ENCODE measurements at regions not wholly inside any gene's neighbourhood (a gene's known extent, or its start where the extent isn't known, plus 50 kb on each side); places are given as distances from the start of the nearest gene placed in this dataset.

GRCh38 chr5:136526021-136526420 is 160.7 kb upstream of the TRPC7 start:
- no peak for DNase-seq (ENCODE audit: low read depth)
- TF ChIP-seq CTCF (IDR thresholded peaks at IDR 0.05; ENCODE audit: low read depth, low read length) (no peak), POLR2A (IDR thresholded peaks at IDR 0.05; ENCODE audit: extremely low read depth, insufficient read length) (no peak), MYC (IDR thresholded peaks at IDR 0.05; ENCODE audit: low read depth, low read length) (no peak), MAX (IDR thresholded peaks at IDR 0.05; ENCODE audit: low read depth, low read length) (no peak)
- H3K4me3 ChIP-seq (ENCODE audit: low read depth, low read length), result no peak overlapping the region

- no peak for DNase-seq (ENCODE audit: low read depth)
- TF ChIP-seq CTCF (IDR thresholded peaks at IDR 0.05; ENCODE audit: low read depth, low read length) (no peak), POLR2A (IDR thresholded peaks at IDR 0.05; ENCODE audit: extremely low read depth, insufficient read length) (no peak)
- no peak overlapping the region for H3K4me3 ChIP-seq (ENCODE audit: low read depth, low read length)
These were observed 160.3 kb upstream of the TRPC7 start for GRCh38 chr5:136525597-136525996.

GRCh38 chr5:136522217-136522956 is 157.0 kb upstream of the TRPC7 start:
- no peak overlapping the region for H3K4me3 ChIP-seq (ENCODE audit: low read depth, low read length)
- TF ChIP-seq MAX (IDR thresholded peaks at IDR 0.05; ENCODE audit: low read depth, low read length) (no peak), POLR2A (IDR thresholded peaks at IDR 0.05; ENCODE audit: extremely low read depth, insufficient read length) (no peak), CTCF (IDR thresholded peaks at IDR 0.05; ENCODE audit: low read depth, low read length) (no peak), MYC (IDR thresholded peaks at IDR 0.05; ENCODE audit: low read depth, low read length) (no peak)
- DNase-seq (ENCODE audit: low read depth), result no peak

- DNase-seq (ENCODE audit: low read depth), result no peak
- no peak overlapping the region for H3K4me3 ChIP-seq (ENCODE audit: low read depth, low read length)
- TF ChIP-seq MAX (IDR thresholded peaks at IDR 0.05; ENCODE audit: low read depth, low read length) (no peak), POLR2A (IDR thresholded peaks at IDR 0.05; ENCODE audit: extremely low read depth, insufficient read length) (no peak), CTCF (IDR thresholded peaks at IDR 0.05; ENCODE audit: low read depth, low read length) (no peak), MYC (IDR thresholded peaks at IDR 0.05; ENCODE audit: low read depth, low read length) (no peak)
These were observed 156.4 kb upstream of the TRPC7 start for GRCh38 chr5:136521696-136522095.

- DNase-seq (ENCODE audit: low read depth), result no peak
- no peak overlapping the region for H3K4me3 ChIP-seq (ENCODE audit: low read depth, low read length)
- TF ChIP-seq POLR2A (IDR thresholded peaks at IDR 0.05; ENCODE audit: extremely low read depth, insufficient read length) (no peak), MYC (IDR thresholded peaks at IDR 0.05; ENCODE audit: low read depth, low read length) (no peak), MAX (IDR thresholded peaks at IDR 0.05; ENCODE audit: low read depth, low read length) (no peak), CTCF (IDR thresholded peaks at IDR 0.05; ENCODE audit: low read depth, low read length) (no peak)
These were observed 153.5 kb upstream of the TRPC7 start for GRCh38 chr5:136518814-136519213.

- DNase-seq (ENCODE audit: low read depth), result no peak
- H3K4me3 ChIP-seq (ENCODE audit: low read depth, low read length), result no peak overlapping the region
- no peak for TF ChIP-seq MYC (IDR thresholded peaks at IDR 0.05; ENCODE audit: low read depth, low read length)
- TF ChIP-seq MAX (IDR thresholded peaks at IDR 0.05; ENCODE audit: low read depth, low read length), result no peak
- no peak for TF ChIP-seq POLR2A (IDR thresholded peaks at IDR 0.05; ENCODE audit: extremely low read depth, insufficient read length)
- TF ChIP-seq CTCF (IDR thresholded peaks at IDR 0.05; ENCODE audit: low read depth, low read length), result no peak
These were observed 152.8 kb upstream of the TRPC7 start for GRCh38 chr5:136518174-136518573.

All from NB4 (cell line).